GM18502 (cell line): ENCODE measurements at regions not wholly inside any gene's neighbourhood (a gene's known extent, or its start where the extent isn't known, plus 50 kb on each side); places are given as distances from the start of the nearest gene placed in this dataset.
"Not testable (repeated sequence)": the region's sequence is repeated elsewhere in the genome, so short reads cannot be mapped to it uniquely, and the experiment has no call there.

ENCODE experiments used
- ATAC-seq: cut with Tn5 transposase; IDR thresholded peaks from one replicate; pipeline ENCODE4 v1.9.1; 2021; ENCODE audit warnings: mild to moderate bottlenecking; ENCODE audit not compliant: unreplicated experiment, poor library complexity

DNA sequence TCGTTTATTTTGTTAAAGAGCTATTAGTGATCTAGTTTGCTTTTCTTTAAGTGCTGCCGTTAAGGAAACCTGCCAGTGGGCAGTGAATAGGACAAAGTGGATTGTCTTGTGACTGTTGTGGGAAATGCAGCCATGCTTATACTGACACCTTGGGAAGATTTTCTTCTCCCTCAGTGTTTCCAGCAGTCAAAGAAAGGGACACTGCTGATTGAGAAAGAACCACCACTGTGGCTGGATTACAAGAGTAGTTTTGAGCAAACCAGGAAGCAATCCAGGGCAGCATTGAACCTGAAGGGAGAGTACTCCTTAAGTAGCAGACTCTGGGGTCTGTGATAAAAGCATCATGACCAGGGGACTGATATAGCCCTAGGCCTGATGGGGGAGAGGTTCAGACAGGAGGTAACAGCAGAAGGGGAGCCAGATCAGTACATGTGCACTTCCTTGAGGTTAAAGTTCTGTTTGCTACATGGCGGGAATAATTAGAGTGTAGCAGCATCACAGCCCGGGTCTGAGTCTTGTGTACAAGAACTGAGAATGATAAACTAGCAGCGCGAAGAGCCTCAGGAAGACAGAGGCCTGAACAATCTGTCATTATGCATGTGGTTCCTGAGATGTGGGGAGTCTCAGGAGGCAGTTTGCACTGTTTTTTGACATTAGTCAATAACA, 167.8 kb downstream of the C11orf91 start:
- ATAC-seq, result no peak

DNA sequence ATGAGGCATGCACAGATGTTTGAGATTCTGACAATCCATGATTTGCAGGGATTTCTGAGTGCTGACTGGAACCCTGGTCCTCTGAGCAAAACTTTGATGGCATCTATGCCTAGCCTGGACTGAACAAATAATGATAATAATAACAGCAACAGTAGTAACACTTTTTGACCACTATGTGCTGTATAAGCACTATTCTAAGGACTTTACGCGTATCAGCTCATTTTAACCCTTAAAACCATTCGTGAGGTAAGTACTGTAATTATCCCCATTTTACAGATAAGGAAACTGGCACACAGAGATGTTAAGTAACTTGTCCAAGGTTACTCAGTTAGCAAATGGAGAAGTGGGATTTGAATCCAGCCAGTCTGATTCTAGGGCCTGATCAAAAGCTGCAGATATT, 168.4 kb downstream of the C11orf91 start:
- no peak for ATAC-seq

DNA sequence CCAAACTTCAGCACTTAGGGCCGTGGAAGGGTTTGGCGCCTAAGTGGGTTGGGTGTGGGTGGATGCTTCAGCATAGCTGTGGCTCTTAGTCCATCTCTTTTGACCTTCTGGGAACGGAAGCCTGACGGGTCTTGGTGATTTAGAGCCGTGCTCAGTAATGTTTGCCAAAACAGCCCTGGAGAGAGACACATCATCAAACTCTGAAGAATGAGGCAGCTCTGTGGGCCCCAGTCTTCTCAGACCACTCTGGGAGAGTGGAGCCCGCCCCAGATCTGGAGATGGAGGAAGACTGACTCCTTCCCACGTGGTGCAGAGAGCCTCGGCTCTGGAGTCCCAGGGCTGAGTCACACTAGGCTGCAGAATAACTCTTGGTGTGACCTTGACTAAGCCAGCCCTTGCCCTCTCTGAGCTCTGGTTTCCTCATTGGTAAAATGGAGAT, 168.9 kb downstream of the C11orf91 start:
- ATAC-seq, result no peak

DNA sequence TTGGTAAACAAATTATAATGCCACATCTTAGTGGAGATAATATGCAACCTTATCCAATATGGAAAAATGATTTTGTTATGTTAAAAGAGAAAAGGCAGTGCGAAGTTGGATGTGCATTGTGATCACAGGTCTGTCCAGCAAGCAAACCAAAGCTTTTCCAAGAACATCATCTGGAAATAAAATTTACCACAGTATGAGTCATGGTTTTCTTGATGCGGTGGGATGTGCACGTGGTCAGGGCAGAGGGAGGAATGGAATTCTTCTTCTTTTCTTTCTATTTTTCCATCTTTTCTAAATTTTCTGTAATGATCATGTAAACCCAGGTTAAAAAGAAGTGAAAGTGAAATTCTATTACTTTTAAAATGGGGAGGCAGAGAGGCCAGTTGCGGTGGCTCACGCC, 169.8 kb downstream of the C11orf91 start:
- ATAC-seq, result no peak

DNA sequence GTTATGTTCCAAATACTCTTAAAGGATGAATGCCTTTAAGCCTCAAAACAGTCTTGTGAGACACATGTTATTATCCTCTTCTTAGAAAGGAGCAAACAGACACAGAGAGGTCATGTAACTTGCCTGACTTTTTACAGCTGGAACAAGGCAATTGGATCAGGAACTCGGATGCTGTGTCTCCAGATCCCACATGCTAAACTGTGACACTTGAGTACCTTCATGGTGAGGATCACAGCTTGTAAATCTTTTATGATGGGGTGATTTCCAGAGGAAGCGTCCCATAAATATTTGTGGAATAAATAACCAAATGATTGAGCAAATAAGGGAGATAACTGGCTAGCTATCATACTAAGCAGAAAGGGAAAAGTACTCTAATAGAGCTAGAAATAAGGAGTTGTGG, 171.2 kb downstream of the C11orf91 start:
- ATAC-seq, result no peak

DNA sequence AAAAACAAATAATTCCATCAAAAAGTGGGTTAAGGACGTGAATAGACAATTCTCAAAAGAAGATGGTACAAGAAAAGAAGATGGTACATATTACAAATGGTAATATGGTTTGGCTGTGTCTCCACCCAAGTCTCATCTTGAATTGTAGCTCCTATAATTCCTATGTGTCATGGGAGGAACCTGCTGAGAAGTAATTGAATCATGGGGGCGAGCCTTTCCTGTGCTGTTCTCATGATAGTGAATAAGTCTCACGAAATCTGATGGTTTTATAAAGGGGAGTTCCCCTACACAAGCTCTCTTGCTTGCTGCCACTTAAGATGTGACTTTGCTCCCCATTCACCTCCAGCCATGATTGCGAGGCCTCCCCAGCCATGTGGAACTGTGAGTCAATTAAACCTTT, 172.9 kb downstream of the C11orf91 start:
- not testable (repeated sequence) for ATAC-seq

DNA sequence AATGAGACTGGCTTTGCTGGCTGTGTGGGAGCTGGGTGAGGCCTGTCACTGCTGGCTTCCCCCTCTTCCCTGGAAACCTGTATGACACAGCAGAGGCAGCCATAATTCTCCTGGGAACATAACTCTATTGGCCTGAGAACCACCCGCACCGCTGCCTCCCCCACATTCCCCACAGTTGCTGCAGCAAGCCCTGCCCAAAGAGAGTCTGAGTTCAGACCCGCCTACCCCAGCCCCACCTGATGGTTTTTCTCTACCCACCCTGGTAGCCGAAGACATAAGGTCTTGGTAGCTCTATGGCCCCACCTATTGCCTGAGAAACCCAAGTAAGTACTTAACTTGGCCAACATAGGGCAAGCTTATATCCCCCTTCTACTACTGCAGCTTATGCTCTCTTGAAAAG, 174.8 kb downstream of the C11orf91 start:
- no peak for ATAC-seq

DNA sequence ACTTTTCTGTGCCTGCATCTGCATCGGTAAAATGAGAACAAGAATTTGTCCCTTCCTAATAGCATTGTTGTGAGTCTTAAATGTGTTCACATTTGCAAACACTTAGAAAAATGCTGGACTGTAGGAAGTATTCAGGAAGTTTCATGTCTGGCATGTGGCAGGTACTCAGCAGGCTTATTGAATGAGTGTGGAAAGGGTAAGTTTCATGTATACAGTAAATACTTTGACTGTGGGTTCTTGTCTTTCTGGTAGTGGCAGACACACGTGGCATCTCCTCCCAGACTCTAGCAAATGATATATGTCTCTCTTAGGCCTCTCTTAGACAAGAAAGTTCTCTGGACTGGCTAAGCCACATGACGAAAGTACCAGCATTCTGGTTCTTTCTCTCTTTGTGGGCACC, 179.2 kb downstream of the C11orf91 start:
- no peak for ATAC-seq

DNA sequence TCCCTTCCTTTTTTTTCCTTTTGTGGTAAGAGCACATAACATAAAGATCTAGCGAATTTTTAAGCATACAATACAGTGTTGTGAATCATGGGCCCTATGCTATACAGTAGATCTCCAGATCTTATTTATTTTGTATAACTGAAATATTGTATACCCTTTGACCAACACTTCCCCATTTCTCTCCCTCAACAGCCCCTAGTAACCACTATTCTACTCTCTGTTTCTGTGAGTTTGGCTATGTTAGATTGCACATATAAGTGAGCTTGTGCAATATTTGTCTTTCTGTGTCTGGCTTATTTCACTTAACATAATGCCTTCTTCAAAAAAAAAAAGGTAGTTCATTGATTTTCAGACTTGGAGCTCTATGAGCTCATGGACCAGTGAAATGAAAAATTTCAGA, 180.5 kb downstream of the C11orf91 start:
- ATAC-seq, result no peak

DNA sequence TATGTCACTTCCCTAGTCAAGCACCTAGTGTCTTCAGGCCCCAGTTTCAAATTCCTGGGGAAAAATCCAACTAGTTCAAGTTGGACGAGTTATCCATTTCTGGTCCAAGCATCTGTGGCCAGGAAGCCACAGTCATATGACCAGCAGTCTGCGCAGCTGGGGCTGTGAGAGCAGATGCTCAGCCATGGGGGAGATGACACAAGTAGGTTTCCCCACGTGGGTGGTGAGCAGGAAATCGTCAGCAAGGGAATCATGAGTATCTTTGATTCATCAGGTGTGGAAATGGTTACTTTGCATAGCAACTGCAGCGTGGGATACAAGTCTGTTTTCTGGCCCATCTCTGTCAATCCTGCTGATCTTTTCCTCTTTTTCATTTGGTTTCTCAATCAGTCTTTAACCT, 185.3 kb downstream of the C11orf91 start:
- ATAC-seq, result no peak

DNA sequence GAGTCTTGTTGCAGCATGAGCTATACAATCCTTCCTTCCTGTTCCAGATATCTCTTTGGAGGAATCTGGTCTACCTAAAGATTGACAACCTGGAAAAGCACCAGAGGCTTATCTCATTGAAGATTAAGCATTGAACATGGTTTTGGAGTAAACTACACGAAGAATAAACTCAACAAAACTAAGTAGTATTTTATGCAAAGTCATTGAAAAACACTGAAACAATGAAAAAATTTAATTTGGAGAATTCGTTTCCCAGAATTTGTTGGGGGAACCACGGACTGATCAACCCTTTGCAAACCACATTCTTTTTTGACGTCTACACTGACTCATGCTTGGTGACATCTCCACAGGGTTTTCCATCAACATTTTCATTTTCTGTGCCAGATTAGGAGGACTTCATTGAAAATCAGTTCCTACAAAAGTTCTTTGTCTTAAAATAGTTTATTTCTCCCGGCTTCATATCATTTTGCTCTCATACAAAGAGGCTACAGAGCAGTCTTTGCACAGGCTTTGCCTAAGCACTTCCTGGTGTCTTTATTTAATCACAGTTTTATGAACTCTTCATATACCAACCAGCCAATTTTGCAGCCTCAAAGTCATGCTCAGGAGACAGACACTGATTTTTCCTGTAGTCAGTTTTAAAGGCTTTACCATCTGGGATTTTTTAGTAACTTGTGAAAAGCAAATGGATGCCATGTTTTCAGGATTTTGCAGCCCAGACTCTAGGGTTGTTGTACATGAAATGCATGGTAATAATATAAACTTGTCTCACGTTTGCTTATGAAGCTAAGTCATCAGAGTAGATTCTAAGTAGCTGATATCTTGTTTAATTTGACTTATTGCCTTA, 186.3 kb downstream of the C11orf91 start:
- no peak for ATAC-seq

DNA sequence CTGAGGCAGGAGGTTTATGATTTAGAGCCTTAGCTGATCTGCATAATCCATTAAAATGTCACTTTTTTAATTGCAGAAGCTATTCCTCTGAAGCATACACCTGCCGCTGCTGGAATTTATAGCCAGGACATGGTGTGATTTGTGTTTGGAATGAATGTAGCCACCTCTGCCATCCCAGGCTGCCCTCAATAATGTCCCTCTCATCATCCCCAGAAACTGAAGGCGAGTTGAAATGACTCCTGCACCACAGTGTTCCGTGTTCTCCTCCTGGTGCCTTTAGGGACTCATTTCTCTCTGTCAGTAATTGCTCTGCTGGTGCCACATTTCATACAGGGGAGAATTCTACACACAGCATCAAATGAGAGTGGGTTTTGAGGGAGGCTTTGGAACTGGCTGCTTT, 191.0 kb downstream of the C11orf91 start:
- ATAC-seq, result no peak

DNA sequence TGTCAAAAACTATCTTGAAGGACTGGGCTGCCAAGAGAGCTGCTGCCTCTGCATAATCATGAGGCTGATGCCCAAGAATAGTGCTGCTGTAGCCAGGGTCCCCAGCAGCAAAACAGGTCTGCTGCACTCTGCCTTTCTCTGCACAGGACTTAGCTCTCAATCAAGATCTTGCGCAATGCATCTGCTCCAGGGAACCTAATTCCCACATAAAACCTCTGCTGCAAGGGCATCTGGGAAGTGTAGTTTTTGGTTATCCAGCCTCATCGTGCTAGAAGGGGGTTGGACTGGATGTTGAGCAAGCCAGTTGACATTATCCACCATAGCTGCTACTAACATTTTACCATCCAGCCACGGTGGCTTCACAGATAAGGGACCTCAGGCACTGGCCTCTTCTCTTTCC, 192.7 kb downstream of the C11orf91 start:
- no peak for ATAC-seq

DNA sequence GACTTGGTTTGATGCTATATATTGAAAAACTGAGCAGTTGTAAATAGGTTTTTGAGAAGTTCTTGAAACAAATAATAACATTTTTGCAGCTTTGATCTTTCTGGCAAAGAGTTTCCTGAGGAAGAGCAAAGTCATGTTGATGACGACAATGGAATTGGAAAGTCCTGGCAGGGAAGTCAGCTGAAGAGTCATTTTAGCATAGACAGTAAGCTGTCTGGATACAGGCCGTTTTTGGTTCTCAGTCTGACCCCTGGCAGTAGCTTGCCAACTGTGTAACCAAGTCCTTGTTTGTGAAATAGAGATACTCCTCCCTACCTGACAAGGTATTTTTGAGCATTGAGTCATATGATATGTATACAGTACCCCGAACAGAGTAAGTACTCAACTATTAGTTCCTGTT, 193.3 kb downstream of the C11orf91 start:
- ATAC-seq, result no peak

DNA sequence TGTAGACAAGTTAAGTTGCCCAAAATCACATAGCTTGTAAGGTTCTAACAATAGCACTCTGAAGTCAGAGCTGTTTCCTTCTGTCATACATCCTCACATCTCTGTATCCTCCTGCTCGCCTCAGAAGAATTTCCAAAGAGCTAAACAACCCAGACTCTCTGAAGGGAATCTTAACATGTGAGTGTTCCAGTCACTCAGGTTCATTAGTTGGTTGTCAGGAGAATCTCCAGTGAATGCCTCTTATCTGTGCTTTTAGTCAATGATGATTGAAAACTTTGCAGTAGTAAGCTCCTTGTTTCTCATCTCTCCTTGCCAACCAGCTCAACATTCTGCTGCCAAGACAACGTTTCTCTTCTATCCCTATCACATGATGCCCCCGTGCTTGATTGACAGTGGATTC, 195.5 kb downstream of the C11orf91 start:
- ATAC-seq, result no peak

DNA sequence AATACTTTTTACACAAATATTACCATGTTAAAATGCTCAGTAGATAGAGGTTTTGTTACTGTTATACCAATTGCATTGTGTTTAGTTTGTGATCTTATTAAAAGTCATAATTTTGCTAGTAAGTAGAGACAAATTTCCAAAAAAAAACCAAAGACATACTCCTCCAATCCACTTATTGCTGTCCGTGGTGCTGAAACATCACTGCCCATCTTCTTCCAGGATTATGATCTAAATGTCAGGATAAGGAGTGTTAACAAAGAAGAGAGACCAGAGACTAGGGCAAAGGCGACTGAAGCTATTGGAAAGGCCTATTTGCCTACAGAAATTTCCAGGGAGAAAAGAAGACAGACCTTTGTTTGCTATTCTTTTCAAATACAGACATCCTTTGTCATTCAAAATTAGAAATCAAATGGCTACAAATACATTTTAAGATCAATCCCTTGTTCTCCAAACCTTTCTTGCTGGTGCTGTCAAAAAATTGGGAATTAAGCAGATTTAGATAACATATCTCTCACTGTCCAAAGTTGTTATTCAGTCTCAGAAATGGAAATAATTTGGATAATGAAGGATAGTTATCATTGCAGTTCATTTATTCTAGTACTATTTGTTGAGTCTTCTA, 199.7 kb downstream of the C11orf91 start:
- no peak for ATAC-seq

DNA sequence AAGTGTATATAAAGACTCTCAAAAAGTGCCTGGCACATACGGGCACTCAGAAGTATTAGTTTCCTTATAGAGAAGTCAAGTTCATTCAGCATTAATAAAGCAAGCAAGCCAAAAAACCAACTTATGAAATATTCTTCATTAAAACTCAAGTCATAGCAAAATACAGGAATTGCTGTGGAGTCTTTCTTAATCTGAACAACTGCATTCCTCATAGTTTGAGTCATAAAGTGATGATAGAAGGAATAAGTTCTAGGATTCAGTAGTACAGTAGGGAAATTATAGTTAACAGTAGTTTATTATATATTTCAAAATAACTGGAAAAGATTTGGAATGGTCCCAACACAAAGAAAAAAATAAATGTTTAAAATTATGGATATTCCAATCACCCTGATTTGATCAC, 200.3 kb downstream of the C11orf91 start:
- ATAC-seq, result no peak

DNA sequence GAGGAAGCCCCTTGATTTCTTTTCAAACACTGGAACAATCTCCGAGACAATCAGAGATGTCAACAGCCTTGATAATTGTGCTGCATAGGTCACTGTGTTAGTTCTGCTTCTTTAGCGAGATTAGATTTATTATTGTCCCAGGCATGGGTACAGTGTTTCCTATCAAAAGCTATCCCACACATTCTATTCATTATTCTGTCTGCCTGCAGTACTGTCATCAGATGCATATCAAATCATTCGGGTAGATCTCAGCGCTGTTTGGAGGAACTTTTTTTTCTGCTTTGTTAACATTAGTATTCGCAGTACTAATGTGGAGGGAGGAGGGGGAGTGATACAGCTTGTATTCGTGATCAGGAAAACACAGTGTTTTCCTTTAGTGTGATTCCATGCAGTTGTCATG, 208.0 kb downstream of the C11orf91 start:
- no peak for ATAC-seq

DNA sequence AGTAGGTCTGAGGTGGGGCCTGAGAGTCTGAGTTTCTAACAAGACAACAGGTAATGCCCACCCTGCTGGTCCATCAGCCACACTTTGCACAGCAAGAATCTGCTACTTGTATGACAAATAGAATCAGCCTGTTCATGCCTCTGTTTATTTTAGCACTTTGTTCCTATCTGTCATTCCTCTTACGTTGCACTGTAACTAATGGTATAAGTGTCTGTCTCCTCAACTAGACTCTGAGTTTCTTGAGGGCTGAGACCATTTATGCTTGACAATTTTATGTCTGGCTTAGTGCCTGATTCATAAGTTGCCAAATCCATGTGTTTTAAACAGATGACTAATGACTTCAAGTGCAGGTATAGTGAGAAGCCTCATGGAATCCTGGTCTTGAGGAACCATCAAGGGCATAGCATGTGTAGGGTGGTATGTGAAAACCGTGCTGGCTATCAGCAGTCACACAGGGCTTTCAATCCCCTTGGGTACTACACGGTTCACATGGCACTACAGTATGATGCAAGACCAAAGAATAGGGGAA, 209.7 kb downstream of the C11orf91 start:
- no peak for ATAC-seq

DNA sequence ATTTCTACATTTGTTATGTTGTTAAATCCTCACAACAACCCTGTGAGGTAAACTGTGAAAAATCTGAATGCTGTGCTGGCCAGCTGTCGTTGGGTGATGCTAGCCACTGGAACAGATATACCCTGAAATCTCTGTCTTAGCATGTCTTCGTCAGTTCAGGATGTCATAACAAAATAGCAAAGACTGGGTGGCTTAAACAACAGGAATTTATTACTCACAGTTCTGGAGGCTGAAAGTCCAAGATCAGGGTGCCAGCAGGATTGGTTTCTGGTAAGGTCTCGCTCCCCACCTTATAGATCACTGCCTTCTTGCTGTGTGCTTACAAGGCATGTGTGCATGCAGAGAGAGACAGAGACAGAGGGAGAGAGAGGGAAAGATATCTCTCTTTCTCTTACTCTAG, 211.7 kb downstream of the C11orf91 start:
- ATAC-seq, result no peak

DNA sequence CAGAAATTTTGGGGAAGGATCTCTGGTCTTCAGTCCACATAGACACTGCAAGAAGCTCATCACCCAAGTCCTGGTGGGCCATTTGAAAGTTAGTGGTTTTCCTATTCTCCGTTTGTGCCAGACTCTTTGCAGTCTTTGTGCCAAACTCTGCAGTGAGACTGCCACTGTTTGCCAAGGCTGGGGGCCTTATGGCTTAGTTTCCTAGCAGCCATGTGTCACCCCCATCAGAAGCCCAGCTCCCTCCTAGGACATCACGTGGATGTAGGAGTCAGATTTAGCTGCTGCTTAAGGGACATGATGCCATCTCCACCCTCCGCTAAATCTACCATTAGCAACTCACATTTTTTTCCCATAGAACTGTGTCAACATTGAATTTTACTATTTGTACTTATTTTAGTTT, 220.0 kb downstream of the C11orf91 start:
- no peak for ATAC-seq
